MM.1S (cell line): ENCODE measurements at regions not wholly inside any gene's neighbourhood (a gene's known extent, or its start where the extent isn't known, plus 50 kb on each side); places are given as distances from the start of the nearest gene placed in this dataset.

Source experiments
- DNase-seq: peaks from one replicate; pipeline ENCODE4 v3.0.0-alpha.2; 2015
- H2AFZ ChIP-seq: fragments of 300-600 bp; sonication (generic); 2 replicates; pipeline ENCODE4 v1.6.0; 2016; ENCODE audit warnings: antibody characterized with exemption, low read length
- H3F3A ChIP-seq: fragments of 300-600 bp; sonication (generic); 2 replicates; pipeline ENCODE4 v1.6.1; 2016; ENCODE audit warnings: mild to moderate bottlenecking, antibody characterized with exemption, low read length, moderate library complexity, mixed read lengths; ENCODE audit not compliant: insufficient read depth
- H3K27ac ChIP-seq: fragments of 300-600 bp; sonication (generic); 2 replicates; pipeline ENCODE4 v1.5.1; 2016; ENCODE audit warnings: mild to moderate bottlenecking, low read length
- H3K27me3 ChIP-seq: fragments of 300-600 bp; sonication (generic); replicated peaks from 2 replicates; pipeline ENCODE4 v1.6.0; 2016; ENCODE audit warnings: low read length; ENCODE audit not compliant: insufficient read depth
- H3K36me3 ChIP-seq: fragments of 300-600 bp; sonication (generic); replicated peaks from 2 replicates; pipeline ENCODE4 v1.6.1; 2016; ENCODE audit warnings: mild to moderate bottlenecking, low read length, mixed read lengths; ENCODE audit not compliant: insufficient read depth
- H3K4me1 ChIP-seq: fragments of 300-600 bp; sonication (generic); 2 replicates; pipeline ENCODE4 v1.6.1; 2016; ENCODE audit warnings: low read length, mixed read lengths
- H3K4me2 ChIP-seq: fragments of 300-600 bp; sonication (generic); 2 replicates; pipeline ENCODE4 v1.6.0; 2016; ENCODE audit warnings: low read depth, low read length
- H3K4me3 ChIP-seq: fragments of 300-600 bp; sonication (generic); 2 replicates; pipeline ENCODE4 v1.5.1; 2016; ENCODE audit warnings: low read length, mixed read lengths
- H3K79me2 ChIP-seq: fragments of 300-600 bp; sonication (generic); 2 replicates; pipeline ENCODE4 v1.6.1; 2016; ENCODE audit warnings: mixed run types, low read length, mixed read lengths
- H3K9ac ChIP-seq: fragments of 300-600 bp; sonication (generic); 2 replicates; pipeline ENCODE4 v1.6.1; 2016; ENCODE audit warnings: low read length, mixed read lengths
- H3K9me2 ChIP-seq: fragments of 300-600 bp; sonication (generic); replicated peaks from 2 replicates; pipeline ENCODE4 v1.6.1; 2016; ENCODE audit warnings: mild to moderate bottlenecking, low read length, mixed read lengths; ENCODE audit not compliant: insufficient read depth
- H3K9me3 ChIP-seq: fragments of 300-600 bp; sonication (generic); replicated peaks from 2 replicates; pipeline ENCODE4 v1.6.1; 2016; ENCODE audit warnings: mild to moderate bottlenecking, low read length, mixed read lengths; ENCODE audit not compliant: insufficient read depth
- H4K20me1 ChIP-seq: fragments of 300-600 bp; sonication (generic); 2 replicates; pipeline ENCODE4 v1.6.1; 2016; ENCODE audit warnings: mild to moderate bottlenecking, low read length, moderate library complexity, mixed read lengths; ENCODE audit not compliant: insufficient read depth
- EZH2 ChIP-seq: fragments of 300-600 bp; sonication (generic); optimal IDR thresholded peaks from 2 replicates; pipeline ENCODE3; 2017; ENCODE audit warnings: low read depth, mild to moderate bottlenecking, antibody characterized with exemption, low read length, mixed read lengths
- EZH2phosphoT487 ChIP-seq: fragments of 300-600 bp; sonication (generic); IDR thresholded peaks from 2 replicates; pipeline ENCODE4 v1.6.1; 2018; ENCODE audit warnings: antibody characterized with exemption, low read length
- TF ChIP-seq, protein P1 (sequence below): fragments of 300-600 bp; sonication (generic); IDR thresholded peaks from 2 replicates; pipeline ENCODE4 v1.5.1; 2016; ENCODE audit warnings: antibody characterized with exemption, low read length, mixed read lengths

DNA sequence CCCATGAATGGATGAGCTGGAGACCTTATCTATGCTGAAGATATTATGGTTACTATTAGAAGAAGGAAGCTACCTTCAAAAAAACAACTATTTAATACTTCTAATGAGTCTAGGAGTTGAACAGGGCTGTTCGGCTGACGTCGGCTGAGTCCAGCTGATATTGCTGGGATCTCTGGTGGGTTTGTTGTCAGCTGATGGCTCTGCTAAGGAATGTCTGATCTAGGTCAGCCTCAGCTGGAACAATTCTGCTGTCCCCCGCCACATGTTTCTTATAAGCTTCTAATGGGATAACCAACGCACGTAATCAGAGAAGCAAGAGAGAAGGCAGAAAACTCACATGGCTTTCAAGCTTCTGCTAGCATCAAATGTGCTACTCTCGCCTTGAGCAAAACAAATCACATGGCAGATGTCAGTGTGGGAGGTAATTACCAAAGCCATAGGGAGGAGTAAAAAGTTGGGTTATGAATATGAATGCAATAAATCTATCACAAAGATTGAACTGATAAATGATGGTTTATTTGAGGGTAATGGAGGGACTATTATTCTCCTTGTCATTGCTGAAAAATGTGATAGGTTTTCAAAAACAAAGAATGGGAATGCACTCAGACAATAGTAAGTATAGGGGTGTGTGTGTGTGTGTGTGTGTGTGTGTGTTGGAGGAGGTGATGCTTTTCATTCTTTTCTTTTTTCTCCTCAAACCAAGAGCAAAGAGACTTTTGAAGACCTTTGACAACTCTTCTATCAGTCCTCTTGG is 71.5 kb downstream of the BTBD3 start:
- Histone ChIP-seq H3K36me3 (no peaks in the 10 kb centered on the region), H3K9ac (no peak overlapping the region), H3K79me2 (no peaks in the 10 kb centered on the region), H3K4me1 (peaks cover 50% of the 10 kb centered on the region), H3K9me2 (no peaks in the 10 kb centered on the region), H2AFZ (no peak overlapping the region), H3K27me3 (no peaks in the 10 kb centered on the region), H3K27ac (no peak overlapping the region), H3K9me3 (no peaks in the 10 kb centered on the region), H3K4me2 (no peak overlapping the region), H4K20me1 (no peaks in the 10 kb centered on the region), H3F3A (peaks cover 10% of the 10 kb centered on the region), H3K4me3 (no peak overlapping the region)
- DNase-seq = no peak
- TF ChIP-seq, protein P1, sequence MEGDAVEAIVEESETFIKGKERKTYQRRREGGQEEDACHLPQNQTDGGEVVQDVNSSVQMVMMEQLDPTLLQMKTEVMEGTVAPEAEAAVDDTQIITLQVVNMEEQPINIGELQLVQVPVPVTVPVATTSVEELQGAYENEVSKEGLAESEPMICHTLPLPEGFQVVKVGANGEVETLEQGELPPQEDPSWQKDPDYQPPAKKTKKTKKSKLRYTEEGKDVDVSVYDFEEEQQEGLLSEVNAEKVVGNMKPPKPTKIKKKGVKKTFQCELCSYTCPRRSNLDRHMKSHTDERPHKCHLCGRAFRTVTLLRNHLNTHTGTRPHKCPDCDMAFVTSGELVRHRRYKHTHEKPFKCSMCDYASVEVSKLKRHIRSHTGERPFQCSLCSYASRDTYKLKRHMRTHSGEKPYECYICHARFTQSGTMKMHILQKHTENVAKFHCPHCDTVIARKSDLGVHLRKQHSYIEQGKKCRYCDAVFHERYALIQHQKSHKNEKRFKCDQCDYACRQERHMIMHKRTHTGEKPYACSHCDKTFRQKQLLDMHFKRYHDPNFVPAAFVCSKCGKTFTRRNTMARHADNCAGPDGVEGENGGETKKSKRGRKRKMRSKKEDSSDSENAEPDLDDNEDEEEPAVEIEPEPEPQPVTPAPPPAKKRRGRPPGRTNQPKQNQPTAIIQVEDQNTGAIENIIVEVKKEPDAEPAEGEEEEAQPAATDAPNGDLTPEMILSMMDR = no peak
- no peak for TF ChIP-seq EZH2
- TF ChIP-seq EZH2phosphoT487 = no peak

GRCh38 chr20:11992426-11992825 is 74.7 kb downstream of the BTBD3 start:
- Histone ChIP-seq H3K9me2 (no peaks in the 10 kb centered on the region), H3K27me3 (no peaks in the 10 kb centered on the region), H2AFZ (no peak overlapping the region), H3K4me2 (no peak overlapping the region), H4K20me1 (no peaks in the 10 kb centered on the region), H3K27ac (no peak overlapping the region), H3K4me1 (peaks cover 37% of the 10 kb centered on the region), H3K4me3 (no peak overlapping the region), H3K79me2 (no peaks in the 10 kb centered on the region), H3K9ac (no peak overlapping the region), H3K9me3 (no peaks in the 10 kb centered on the region), H3F3A (peaks cover 18% of the 10 kb centered on the region), H3K36me3 (no peaks in the 10 kb centered on the region)
- DNase-seq = no peak
- TF ChIP-seq, protein P1 = no peak
- TF ChIP-seq EZH2 (no peak), EZH2phosphoT487 (no peak)

DNA sequence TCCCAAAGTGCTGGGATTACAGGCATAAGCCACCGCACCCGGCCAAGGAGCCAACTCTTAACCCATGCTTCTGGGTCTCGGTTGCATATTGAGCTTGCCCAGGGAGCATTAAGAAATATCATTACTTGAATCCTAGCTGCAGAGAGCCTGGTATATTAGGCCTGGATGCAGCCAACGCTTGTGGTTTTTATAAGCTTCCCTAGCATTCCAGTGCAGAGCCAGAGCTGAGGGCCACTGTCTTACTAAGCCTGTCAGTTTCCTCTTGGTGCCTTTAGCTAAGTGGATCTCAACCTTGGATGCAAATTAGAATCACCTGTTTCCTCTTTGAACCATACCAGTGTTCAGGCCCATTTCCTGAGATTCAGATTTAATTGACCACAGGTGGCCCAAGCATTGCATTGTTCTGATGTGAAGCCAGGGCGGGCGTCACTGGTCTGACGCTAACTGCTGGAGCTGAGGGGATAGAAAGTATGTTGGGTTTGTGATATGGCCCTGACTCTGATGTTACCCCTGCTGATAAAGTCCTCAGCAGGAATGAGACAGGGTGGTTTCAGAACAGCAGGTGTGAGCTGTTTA is 76.3 kb downstream of the BTBD3 start:
- no peaks in the 10 kb centered on the region for H3K9me3 ChIP-seq
- H3K27ac ChIP-seq = peak overlapping the region; percentile 98
- H3K4me3 ChIP-seq = no peak overlapping the region
- no peaks in the 10 kb centered on the region for H3K9me2 ChIP-seq
- peaks cover 22% of the 10 kb centered on the region for H3K4me1 ChIP-seq
- H3K9ac ChIP-seq = peak overlapping the region; percentile 71
- DNase-seq = peak; percentile 97
- H3K36me3 ChIP-seq = no peaks in the 10 kb centered on the region
- TF ChIP-seq, protein P1 = no peak
- TF ChIP-seq EZH2phosphoT487 = no peak
- TF ChIP-seq EZH2 = no peak
- peaks cover 18% of the 10 kb centered on the region for H3F3A ChIP-seq
- no peaks in the 10 kb centered on the region for H3K27me3 ChIP-seq
- no peaks in the 10 kb centered on the region for H4K20me1 ChIP-seq
- H3K79me2 ChIP-seq = no peaks in the 10 kb centered on the region
- peak overlapping the region; percentile 53 for H3K4me2 ChIP-seq
- H2AFZ ChIP-seq = no peak overlapping the region
